ENCODE measurements at regions not wholly inside any gene's neighbourhood (a gene's known extent, or its start where the extent isn't known, plus 50 kb on each side); places are given as distances from the start of the nearest gene placed in this dataset.

GRCh38 chr20:50311308-50312001 lies 120.8 kb downstream of the CEBPB start:
- no peak for DNase-seq (ENCODE audit: low read depth in 4 of 4, low spot score in 2 of 4)

GRCh38 chr20:50312002-50312681 lies 121.5 kb downstream of the CEBPB start:
- DNase-seq (ENCODE audit: low read depth in 4 of 4, low spot score in 2 of 4): no peak

GRCh38 chr20:50312682-50313521 lies 122.3 kb downstream of the CEBPB start:
- DNase-seq (ENCODE audit: low read depth in 4 of 4, low spot score in 2 of 4): no peak

GRCh38 chr20:50313522-50313820 lies 122.8 kb downstream of the CEBPB start:
- no peak for DNase-seq (ENCODE audit: low read depth in 4 of 4, low spot score in 2 of 4)

GRCh38 chr20:50313827-50314677 lies 123.4 kb downstream of the CEBPB start:
- no peak for DNase-seq (ENCODE audit: low read depth in 4 of 4, low spot score in 2 of 4)

GRCh38 chr20:50314678-50315335 lies 124.2 kb downstream of the CEBPB start:
- DNase-seq (ENCODE audit: low read depth in 4 of 4, low spot score in 2 of 4): no peak

- no peak for DNase-seq (ENCODE audit: low read depth in 4 of 4, low spot score in 2 of 4)
Observed at GRCh38 chr20:50315586-50316551, 125.2 kb downstream of the CEBPB start.

GRCh38 chr20:50317116-50317515 lies 126.5 kb downstream of the CEBPB start:
- DNase-seq (ENCODE audit: low read depth in 4 of 4, low spot score in 2 of 4): no peak

- no peak for DNase-seq (ENCODE audit: low read depth in 4 of 4, low spot score in 2 of 4)
Observed at GRCh38 chr20:50317609-50318008, 127.0 kb downstream of the CEBPB start.

GRCh38 chr20:50318710-50319109 lies 128.1 kb downstream of the CEBPB start:
- no peak for DNase-seq (ENCODE audit: low read depth in 4 of 4, low spot score in 2 of 4)

GRCh38 chr20:50320005-50320900 lies 129.6 kb downstream of the CEBPB start:
- DNase-seq (ENCODE audit: low read depth in 4 of 4, low spot score in 2 of 4): no peak

- no peak for DNase-seq (ENCODE audit: low read depth in 4 of 4, low spot score in 2 of 4)
Observed at GRCh38 chr20:50320901-50321796, 130.5 kb downstream of the CEBPB start.

GRCh38 chr20:50321797-50322480 lies 131.3 kb downstream of the CEBPB start:
- DNase-seq (ENCODE audit: low read depth in 4 of 4, low spot score in 2 of 4): no peak

GRCh38 chr20:50322703-50323131 lies 132.1 kb downstream of the CEBPB start:
- DNase-seq (ENCODE audit: low read depth in 4 of 4, low spot score in 2 of 4): no peak

GRCh38 chr20:50323209-50323608 lies 132.6 kb downstream of the CEBPB start:
- no peak for DNase-seq (ENCODE audit: low read depth in 4 of 4, low spot score in 2 of 4)

All from left renal cortex interstitium (tissue), 4 donors.